A549 (cell line): ENCODE measurements at regions not wholly inside any gene's neighbourhood (a gene's known extent, or its start where the extent isn't known, plus 50 kb on each side); places are given as distances from the start of the nearest gene placed in this dataset.
"Not testable (repeated sequence)": the region's sequence is repeated elsewhere in the genome, so short reads cannot be mapped to it uniquely, and the experiment has no call there.

Experiments
- ATAC-seq, 2 experiments: fragments of 200-7000 bp in 1 of 2; fragments of >200 bp in 1 of 2; cut with Nextera tagmentation in 1 of 2; cut with Tn5 transposase in 1 of 2; 3 replicates each; pipeline versions ENCODE4 v1.8.0 to v1.9.1; 2018 to 2020; ENCODE audit warnings: mild to moderate bottlenecking in 1 of 2, moderate library complexity in 1 of 2
- CTCF ChIA-PET: fragments of 300-600 bp; sonication (Branson Sonifier 250); formaldehyde crosslinking; extraction: SDS; loops from one replicate; lab custom pipeline; 2021; ENCODE audit warnings: antibody characterized with exemption, inconsistent platforms; lab: Yijun Ruan, JAX
- POLR2A ChIA-PET: fragments of 350-600 bp; formaldehyde crosslinking; extraction: SDS; loops from one replicate; lab custom pipeline; 2021; ENCODE audit warnings: antibody characterized with exemption, inconsistent platforms; lab: Yijun Ruan, JAX
- DNase-seq, 2 experiments: peaks; one replicate each; pipeline versions ENCODE4 v3.0.0 to v3.0.0-alpha.2; 2011 to 2016; ENCODE audit warnings: low read depth in 1 of 2, low spot score in 1 of 2
- FAIRE-seq: peaks from 2 replicates; lab custom pipeline; 2011; peaks lifted over from hg19 to GRCh38; lab: Jason Lieb, UNC
- H3K27ac ChIP-seq, 2 experiments: fragments of >200 bp; sonication (Bioruptor Twin); formaldehyde crosslinking; 3 replicates each; pipeline ENCODE4 v1.5.1; 2016 to 2017
- H3K4me1 ChIP-seq: fragments of >200 bp; sonication (Bioruptor Twin); formaldehyde crosslinking; 3 replicates; pipeline ENCODE4 v1.6.1; 2016
- H3K4me2 ChIP-seq: fragments of >200 bp; sonication (Bioruptor Twin); formaldehyde crosslinking; 3 replicates; pipeline ENCODE4 v1.6.1; 2016
- H3K4me3 ChIP-seq: fragments of >200 bp; sonication (Bioruptor Twin); formaldehyde crosslinking; 3 replicates; pipeline ENCODE4 v1.5.1; 2016
- H3K9me3 ChIP-seq: fragments of >200 bp; sonication (Bioruptor Twin); formaldehyde crosslinking; 3 replicates; pipeline ENCODE4 v1.6.1; 2016
- CBX2 ChIP-seq: fragments of 200-600 bp; sonication (generic); IDR thresholded peaks from 2 replicates; pipeline ENCODE4 v1.6.1; 2016; ENCODE audit warnings: low read depth, mild to moderate bottlenecking, borderline replicate concordance
- CBX8 ChIP-seq: fragments of 200-600 bp; sonication (generic); IDR thresholded peaks from 2 replicates; pipeline ENCODE4 v1.6.1; 2016
- EHF ChIP-seq: fragments of 250-450 bp; sonication (Bioruptor Pico); IDR thresholded peaks from 2 replicates; pipeline ENCODE4 v1.5.0; 2020; ENCODE audit warnings: mild to moderate bottlenecking
- HMGXB4 ChIP-seq: fragments of 250-450 bp; sonication (Bioruptor Pico); IDR thresholded peaks from 2 replicates; pipeline ENCODE4 v1.5.0; 2021; ENCODE audit warnings: mild to moderate bottlenecking, moderate library complexity, borderline replicate concordance
- HOXA7 ChIP-seq: fragments of 250-450 bp; sonication (Bioruptor Pico); IDR thresholded peaks from 2 replicates; pipeline ENCODE4 v1.5.0; 2020; ENCODE audit warnings: mild to moderate bottlenecking, moderate library complexity
- NPAS2 ChIP-seq: fragments of 250-450 bp; sonication (Bioruptor Pico); IDR thresholded peaks from 2 replicates; pipeline ENCODE4 v1.8.0; 2022; ENCODE audit warnings: mild to moderate bottlenecking, moderate library complexity, borderline replicate concordance
- PBX3 ChIP-seq: IDR thresholded peaks from 2 replicates; pipeline ENCODE4 v1.6.1; 2012
- POLR2A ChIP-seq: IDR thresholded peaks from 2 replicates; pipeline ENCODE4 v1.6.1; 2012; ENCODE audit warnings: mild to moderate bottlenecking, low read length
- RAD21 ChIP-seq, 2 experiments: fragments of >200 bp in 1 of 2; sonication (Bioruptor Twin) in 1 of 2; formaldehyde crosslinking in 1 of 2; IDR thresholded peaks in 1 of 2; conservative IDR thresholded peaks in 1 of 2; 2 replicates in 1 of 2; 3 replicates in 1 of 2; pipeline ENCODE4 v1.6.1; 2012 to 2018; ENCODE audit warnings: inconsistent platforms in 1 of 2
- REST ChIP-seq: fragments of 200-600 bp; sonication (generic); IDR thresholded peaks from 2 replicates; pipeline ENCODE4 v1.6.1; 2016; ENCODE audit warnings: antibody characterized with exemption, mild to moderate bottlenecking, moderate library complexity
- SREBF2 ChIP-seq: fragments of 450-650 bp; IDR thresholded peaks from 2 replicates; pipeline ENCODE4 v1.6.1; 2014; ENCODE audit warnings: mild to moderate bottlenecking, moderate library complexity
- TP53 ChIP-seq: fragments of 250-450 bp; sonication (Bioruptor Pico); IDR thresholded peaks from 2 replicates; pipeline ENCODE4 v1.5.0; 2021; ENCODE audit warnings: mild to moderate bottlenecking, moderate library complexity
- ZC3H11A ChIP-seq: fragments of 450-650 bp; IDR thresholded peaks from 2 replicates; pipeline ENCODE4 v1.6.1; 2014; ENCODE audit warnings: antibody characterized with exemption, mild to moderate bottlenecking
- WGBS: methylation state at CpG from one replicate; pipeline ENCODE4 v1.1.6; 2017; ENCODE audit errors: missing lambda C conversion rate; 5-methylcytosine and 5-hydroxymethylcytosine counted together
- TF ChIP-seq, protein P1 (sequence below): fragments of 250-450 bp; sonication (Bioruptor Pico); IDR thresholded peaks from 2 replicates; pipeline ENCODE4 v1.5.0; 2020; ENCODE audit warnings: low read depth, mild to moderate bottlenecking, moderate library complexity
- TF ChIP-seq, protein P2 (sequence below): IDR thresholded peaks from 2 replicates; pipeline ENCODE4 v1.6.1; 2012
- TF ChIP-seq, protein P3 (sequence below): fragments of 150-350 bp; IDR thresholded peaks from 2 replicates; pipeline ENCODE4 v1.6.1; 2014; ENCODE audit warnings: low read depth, mild to moderate bottlenecking, low read length
- TF ChIP-seq, protein P4 (sequence below): fragments of >200 bp; sonication (Bioruptor Twin); formaldehyde crosslinking; IDR thresholded peaks from 3 replicates; pipeline ENCODE4 v1.6.1; 2016

DNA sequence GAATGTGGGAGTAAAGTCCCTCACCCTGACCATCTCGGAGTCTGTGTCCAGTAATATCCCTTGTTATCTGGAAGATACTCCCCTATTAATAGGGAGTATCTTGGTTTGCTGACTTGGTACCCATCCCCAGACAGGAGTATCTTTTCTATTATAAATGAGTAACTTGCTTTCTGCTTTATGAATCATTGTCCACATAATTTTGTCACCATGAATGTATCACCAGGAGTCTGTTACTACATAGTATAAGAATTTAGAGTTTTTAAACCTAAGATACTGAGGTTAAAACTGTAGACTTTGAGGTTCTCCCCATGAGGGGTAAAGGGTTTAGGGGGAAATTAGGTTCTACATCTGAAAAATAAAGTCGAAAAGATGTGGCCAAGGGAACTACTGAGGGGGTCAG is 175.6 kb downstream of the FCRL5 start:
- Histone ChIP-seq H3K4me1 (no peaks in the 10 kb centered on the region), H3K27ac (no peak overlapping the region), H3K4me2 (no peak overlapping the region), H3K9me3 (no peaks in the 10 kb centered on the region), H3K4me3 (no peak overlapping the region)
- 2% methylated on average over 2 of the region's 2 CpGs for WGBS
- DNase-seq (no peak), FAIRE-seq (no peak), ATAC-seq (no peak)
- TF ChIP-seq, protein P1, sequence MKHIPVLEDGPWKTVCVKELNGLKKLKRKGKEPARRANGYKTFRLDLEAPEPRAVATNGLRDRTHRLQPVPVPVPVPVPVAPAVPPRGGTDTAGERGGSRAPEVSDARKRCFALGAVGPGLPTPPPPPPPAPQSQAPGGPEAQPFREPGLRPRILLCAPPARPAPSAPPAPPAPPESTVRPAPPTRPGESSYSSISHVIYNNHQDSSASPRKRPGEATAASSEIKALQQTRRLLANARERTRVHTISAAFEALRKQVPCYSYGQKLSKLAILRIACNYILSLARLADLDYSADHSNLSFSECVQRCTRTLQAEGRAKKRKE, result no peak
- TF ChIP-seq CBX2, result no peak
- no peak for TF ChIP-seq TP53 (CRISPR knock-in tag)
- no peak for TF ChIP-seq EHF (CRISPR knock-in tag)
- TF ChIP-seq POLR2A, result no peak
- POLR2A ChIA-PET, result no interaction called here
- CTCF ChIA-PET, result interaction anchor here (0.7 to 2.0 kb wide), 5 partner anchors 10 to 119 kb away, joined by 3 to 7 read pairs (median 4); no protein-coding TSS in a partner anchor

GRCh38 chr1:157372311-157372710 is 180.0 kb downstream of the FCRL5 start:
- H3K27ac ChIP-seq, POLR2A ChIA-PET, FAIRE-seq, H3K9me3 ChIP-seq, ATAC-seq, H3K4me3 ChIP-seq, H3K4me1 ChIP-seq, H3K4me2 ChIP-seq, DNase-seq: not testable (repeated sequence)
- CTCF ChIA-PET, result interaction anchor here (1.0 to 4.0 kb wide), 3 partner anchors 9 to 124 kb away, joined by 3 to 31 read pairs (median 6); no protein-coding TSS in a partner anchor
- WGBS, result 47% methylated on average over 2 of the region's 2 CpGs

GRCh38 chr1:157371826-157372225 is 180.5 kb downstream of the FCRL5 start:
- DNase-seq, result no peak
- TF ChIP-seq HMGXB4 (no peak), REST (no peak), CBX8 (no peak), RAD21 (conservative IDR thresholded peaks at IDR 0.05 in 1 of 2, IDR thresholded peaks at IDR 0.05 in 1 of 2) (no peak), SREBF2 (no peak), NPAS2 (no peak), EHF (CRISPR knock-in tag) (no peak), ZC3H11A (no peak), HOXA7 (CRISPR knock-in tag) (no peak), PBX3 (no peak)
- TF ChIP-seq, protein P2, sequence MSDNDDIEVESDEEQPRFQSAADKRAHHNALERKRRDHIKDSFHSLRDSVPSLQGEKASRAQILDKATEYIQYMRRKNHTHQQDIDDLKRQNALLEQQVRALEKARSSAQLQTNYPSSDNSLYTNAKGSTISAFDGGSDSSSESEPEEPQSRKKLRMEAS, result no peak
- TF ChIP-seq, protein P3, sequence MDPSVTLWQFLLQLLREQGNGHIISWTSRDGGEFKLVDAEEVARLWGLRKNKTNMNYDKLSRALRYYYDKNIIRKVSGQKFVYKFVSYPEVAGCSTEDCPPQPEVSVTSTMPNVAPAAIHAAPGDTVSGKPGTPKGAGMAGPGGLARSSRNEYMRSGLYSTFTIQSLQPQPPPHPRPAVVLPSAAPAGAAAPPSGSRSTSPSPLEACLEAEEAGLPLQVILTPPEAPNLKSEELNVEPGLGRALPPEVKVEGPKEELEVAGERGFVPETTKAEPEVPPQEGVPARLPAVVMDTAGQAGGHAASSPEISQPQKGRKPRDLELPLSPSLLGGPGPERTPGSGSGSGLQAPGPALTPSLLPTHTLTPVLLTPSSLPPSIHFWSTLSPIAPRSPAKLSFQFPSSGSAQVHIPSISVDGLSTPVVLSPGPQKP, result no peak
- TF ChIP-seq, protein P4, sequence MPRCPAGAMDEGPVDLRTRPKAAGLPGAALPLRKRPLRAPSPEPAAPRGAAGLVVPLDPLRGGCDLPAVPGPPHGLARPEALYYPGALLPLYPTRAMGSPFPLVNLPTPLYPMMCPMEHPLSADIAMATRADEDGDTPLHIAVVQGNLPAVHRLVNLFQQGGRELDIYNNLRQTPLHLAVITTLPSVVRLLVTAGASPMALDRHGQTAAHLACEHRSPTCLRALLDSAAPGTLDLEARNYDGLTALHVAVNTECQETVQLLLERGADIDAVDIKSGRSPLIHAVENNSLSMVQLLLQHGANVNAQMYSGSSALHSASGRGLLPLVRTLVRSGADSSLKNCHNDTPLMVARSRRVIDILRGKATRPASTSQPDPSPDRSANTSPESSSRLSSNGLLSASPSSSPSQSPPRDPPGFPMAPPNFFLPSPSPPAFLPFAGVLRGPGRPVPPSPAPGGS, result no peak
- TF ChIP-seq, all 56 proteins: peak for 0
- ATAC-seq, result no peak
- H3K4me1 ChIP-seq, result no peaks in the 10 kb centered on the region
- WGBS, result 57% methylated on average over 3 of the region's 3 CpGs
- no peak for FAIRE-seq
- no peak overlapping the region for H3K4me2 ChIP-seq
- no peaks in the 10 kb centered on the region for H3K9me3 ChIP-seq
- H3K4me3 ChIP-seq, result no peak overlapping the region
- ChIA-PET POLR2A (no interaction called here), CTCF (interaction anchor here (1.0 to 4.1 kb wide), 6 partner anchors 8 to 124 kb away, joined by 3 to 52 read pairs (median 12); no protein-coding TSS in a partner anchor)
- no peak overlapping the region for H3K27ac ChIP-seq
